GM21390 (cell line): ENCODE measurements at regions not wholly inside any gene's neighbourhood (a gene's known extent, or its start where the extent isn't known, plus 50 kb on each side); places are given as distances from the start of the nearest gene placed in this dataset.

ENCODE experiments used
- ATAC-seq: cut with Tn5 transposase; IDR thresholded peaks from one replicate; pipeline ENCODE4 v1.9.1; 2021; ENCODE audit not compliant: unreplicated experiment

- no peak for ATAC-seq
Measured at GRCh38 chr2:129741623-129742022, 237.8 kb upstream of the RAB6C start.

GRCh38 chr2:129742415-129743180 lies 236.9 kb upstream of the RAB6C start:
- ATAC-seq = no peak

GRCh38 chr2:129744141-129744540 lies 235.3 kb upstream of the RAB6C start:
- ATAC-seq = no peak

GRCh38 chr2:129744649-129745048 lies 234.8 kb upstream of the RAB6C start:
- ATAC-seq = no peak

GRCh38 chr2:129747500-129748125 lies 231.9 kb upstream of the RAB6C start:
- no peak for ATAC-seq

GRCh38 chr2:129748250-129748649 lies 231.2 kb upstream of the RAB6C start:
- ATAC-seq = no peak

DNA sequence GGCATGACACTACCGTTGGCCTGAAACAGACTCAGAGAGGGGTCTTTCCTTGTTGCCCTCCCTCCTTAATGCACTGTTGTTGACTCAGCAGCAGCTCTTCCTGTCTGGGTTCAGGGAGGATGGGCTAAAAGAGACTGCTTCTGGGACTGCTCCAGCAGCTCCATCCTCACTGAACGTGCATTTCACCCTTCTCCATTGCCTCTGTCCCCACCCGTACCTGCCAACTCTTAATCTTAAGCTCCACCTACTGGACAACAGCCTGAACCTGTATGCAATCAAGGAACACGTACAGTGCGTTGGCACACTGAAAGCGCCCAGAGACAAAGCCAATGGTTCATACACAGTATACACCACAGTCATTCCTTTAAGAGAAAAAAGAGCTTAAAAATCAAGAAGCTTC lies 230.8 kb upstream of the RAB6C start:
- no peak for ATAC-seq

DNA sequence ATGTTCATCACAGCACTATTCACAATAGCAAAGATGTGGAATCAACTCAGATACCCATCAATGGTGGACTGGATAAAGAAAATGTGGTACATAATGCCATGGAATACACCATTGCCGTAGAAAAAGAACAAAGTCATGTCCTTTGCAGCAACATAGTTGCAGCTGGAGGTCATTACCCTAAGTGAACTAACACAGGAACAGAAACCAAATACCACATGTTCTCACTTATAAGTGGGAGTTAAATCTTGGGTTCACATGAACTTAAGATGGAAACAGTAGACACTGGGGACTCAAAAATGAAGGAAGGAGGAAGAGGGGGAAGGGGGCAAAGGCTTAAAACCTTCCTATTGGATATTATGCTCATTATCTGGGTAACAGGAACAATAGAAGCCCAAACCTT lies 228.1 kb upstream of the RAB6C start:
- ATAC-seq = no peak

GRCh38 chr2:129752176-129752575 lies 227.3 kb upstream of the RAB6C start:
- no peak for ATAC-seq

DNA sequence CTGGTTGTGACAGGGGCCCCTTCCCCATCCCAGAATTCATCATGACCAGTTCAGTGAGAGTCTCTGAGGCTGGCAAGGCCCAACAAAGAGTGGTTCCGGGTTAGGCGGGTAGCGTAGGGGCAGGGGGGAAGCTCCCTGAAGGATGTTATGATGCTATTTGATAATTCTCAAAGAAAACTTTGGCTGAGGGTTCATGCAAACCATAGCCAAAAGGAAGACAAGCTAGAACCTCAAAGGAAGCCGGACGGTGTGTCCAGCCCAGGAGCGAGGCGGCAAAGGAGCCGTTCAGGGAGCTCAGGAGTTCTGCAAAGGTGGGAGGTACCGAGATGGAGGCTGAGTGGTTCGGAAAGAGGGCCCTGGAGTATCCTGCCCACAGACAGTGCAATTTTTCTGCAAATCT lies 226.8 kb upstream of the RAB6C start:
- no peak for ATAC-seq

GRCh38 chr2:129753261-129753660 lies 226.2 kb upstream of the RAB6C start:
- no peak for ATAC-seq

DNA sequence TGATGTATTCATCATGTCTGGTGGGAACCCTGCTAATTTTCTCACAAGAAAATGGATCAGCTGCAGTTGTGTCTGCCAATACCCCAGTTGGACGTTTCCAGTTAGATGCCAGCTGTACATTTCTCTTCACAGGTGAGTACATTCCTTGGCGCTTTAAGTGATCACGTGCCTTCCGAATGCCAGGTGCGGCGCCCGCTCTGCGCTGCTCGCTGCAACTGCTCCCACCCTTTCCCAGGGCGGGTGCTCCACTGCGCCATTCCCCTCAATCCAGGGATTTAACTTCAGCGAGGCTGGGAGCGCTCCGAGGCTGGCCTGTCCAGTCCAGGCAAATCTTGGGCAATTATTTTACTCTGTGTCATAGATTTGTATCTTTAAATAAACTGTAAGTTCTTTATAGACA lies 225.0 kb upstream of the RAB6C start:
- no peak for ATAC-seq

- ATAC-seq = no peak
Measured at GRCh38 chr2:129754831-129755230, 224.6 kb upstream of the RAB6C start.

DNA sequence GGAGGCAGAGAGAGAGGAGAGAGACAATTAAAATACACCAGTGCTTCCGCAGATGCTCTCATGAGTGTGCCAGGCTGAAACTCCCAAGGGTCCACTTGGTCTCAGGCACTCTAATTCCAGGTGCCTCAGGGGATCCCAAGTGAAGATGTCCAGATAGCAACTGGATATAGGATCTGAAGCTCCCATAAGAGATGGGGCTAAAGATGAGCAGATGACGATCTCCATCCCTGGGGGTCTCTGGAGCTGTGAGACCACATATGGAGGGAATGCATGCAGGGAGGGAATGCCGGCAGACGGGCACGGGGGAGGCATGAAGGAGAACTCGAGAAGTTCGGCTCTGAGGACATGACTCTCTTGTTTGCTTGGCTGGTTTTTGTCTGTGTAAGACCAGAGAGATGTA lies 223.7 kb upstream of the RAB6C start:
- ATAC-seq = no peak

- ATAC-seq = no peak
Measured at GRCh38 chr2:129756276-129756675, 223.2 kb upstream of the RAB6C start.

- no peak for ATAC-seq
Measured at GRCh38 chr2:129757366-129757914, 222.0 kb upstream of the RAB6C start.

- no peak for ATAC-seq
Measured at GRCh38 chr2:129757915-129758783, 221.3 kb upstream of the RAB6C start.

GRCh38 chr2:129758784-129759471 lies 220.5 kb upstream of the RAB6C start:
- no peak for ATAC-seq

GRCh38 chr2:129759472-129760010 lies 219.9 kb upstream of the RAB6C start:
- no peak for ATAC-seq

- no peak for ATAC-seq
Measured at GRCh38 chr2:129760669-129761068, 218.8 kb upstream of the RAB6C start.

DNA sequence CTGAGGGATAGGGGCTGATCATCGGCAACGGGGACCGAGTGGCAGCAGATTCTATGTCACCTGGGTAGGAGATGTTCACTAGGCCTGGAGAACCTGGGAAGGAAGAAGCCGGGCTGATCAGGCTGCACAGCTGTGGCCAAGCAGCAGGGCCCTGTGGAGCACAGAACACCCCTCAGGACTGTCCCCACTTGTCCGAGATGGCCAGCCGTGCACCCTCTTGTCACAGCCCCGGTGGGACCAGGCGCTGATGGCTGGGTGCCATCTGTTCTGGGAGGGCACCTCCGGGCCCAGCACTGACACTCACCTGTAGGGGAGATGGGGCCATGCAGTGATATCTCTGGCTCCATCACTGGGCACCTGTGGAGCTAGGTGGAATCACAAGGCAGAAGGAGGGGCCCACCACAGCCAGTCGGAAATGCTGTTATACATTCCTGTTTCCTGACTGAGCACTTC lies 217.9 kb upstream of the RAB6C start:
- no peak for ATAC-seq
